Ishikawa (cell line): ENCODE measurements at regions not wholly inside any gene's neighbourhood (a gene's known extent, or its start where the extent isn't known, plus 50 kb on each side); places are given as distances from the start of the nearest gene placed in this dataset.

Experiments
- CREB1 ChIP-seq: IDR thresholded peaks from 2 replicates; pipeline ENCODE4 v1.6.1; 2012; ENCODE audit warnings: low read depth
- EP300 ChIP-seq: IDR thresholded peaks from 2 replicates; pipeline ENCODE4 v1.6.1; 2012; ENCODE audit warnings: borderline replicate concordance
- REST ChIP-seq: IDR thresholded peaks from 2 replicates; pipeline ENCODE4 v1.6.1; 2012; ENCODE audit warnings: low read depth, mild to moderate bottlenecking
- TEAD4 ChIP-seq: IDR thresholded peaks from 2 replicates; pipeline ENCODE4 v1.6.1; 2012
- YY1 ChIP-seq: IDR thresholded peaks from 2 replicates; pipeline ENCODE4 v1.6.1; 2012; ENCODE audit warnings: low read depth
- ZBTB7A ChIP-seq: IDR thresholded peaks from 2 replicates; pipeline ENCODE4 v1.6.1; 2012; ENCODE audit warnings: low read depth
- TF ChIP-seq, protein P1 (sequence below): IDR thresholded peaks from 2 replicates; pipeline ENCODE4 v1.6.1; 2012
- TF ChIP-seq, protein P2 (sequence below): IDR thresholded peaks from 2 replicates; pipeline ENCODE4 v1.6.1; 2012

GRCh38 chr1:61007534-61008364 lies 74.6 kb upstream of the NFIA start:
- TF ChIP-seq EP300: no peak
- TF ChIP-seq ZBTB7A: no peak
- TF ChIP-seq, protein P1, sequence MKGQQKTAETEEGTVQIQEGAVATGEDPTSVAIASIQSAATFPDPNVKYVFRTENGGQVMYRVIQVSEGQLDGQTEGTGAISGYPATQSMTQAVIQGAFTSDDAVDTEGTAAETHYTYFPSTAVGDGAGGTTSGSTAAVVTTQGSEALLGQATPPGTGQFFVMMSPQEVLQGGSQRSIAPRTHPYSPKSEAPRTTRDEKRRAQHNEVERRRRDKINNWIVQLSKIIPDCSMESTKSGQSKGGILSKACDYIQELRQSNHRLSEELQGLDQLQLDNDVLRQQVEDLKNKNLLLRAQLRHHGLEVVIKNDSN: no peak
- TF ChIP-seq CREB1: no peak
- TF ChIP-seq, protein P2, sequence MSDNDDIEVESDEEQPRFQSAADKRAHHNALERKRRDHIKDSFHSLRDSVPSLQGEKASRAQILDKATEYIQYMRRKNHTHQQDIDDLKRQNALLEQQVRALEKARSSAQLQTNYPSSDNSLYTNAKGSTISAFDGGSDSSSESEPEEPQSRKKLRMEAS: no peak
- TF ChIP-seq TEAD4: no peak
- no peak for TF ChIP-seq REST
- no peak for TF ChIP-seq YY1
